ENCODE measurements at regions not wholly inside any gene's neighbourhood (a gene's known extent, or its start where the extent isn't known, plus 50 kb on each side); places are given as distances from the start of the nearest gene placed in this dataset.

DNA sequence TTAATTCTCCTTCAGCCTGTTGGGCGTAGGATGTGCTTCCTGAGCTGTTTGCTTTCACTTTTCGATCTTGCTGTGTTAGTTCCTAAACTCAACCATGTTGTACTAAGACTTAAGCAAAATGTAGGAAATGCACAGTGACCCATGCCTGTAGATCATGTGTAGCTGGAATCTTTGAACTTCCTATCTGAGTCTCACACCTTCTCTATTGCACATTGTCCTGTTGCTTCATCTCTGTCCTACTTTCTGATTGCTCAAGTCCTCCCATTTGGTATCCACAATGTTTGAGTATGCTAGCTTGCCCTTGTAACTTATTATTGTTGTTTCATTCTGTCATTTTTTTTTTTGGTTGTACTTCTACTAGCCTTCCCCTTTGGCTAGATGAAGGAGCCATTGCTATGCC, 239.6 kb downstream of the PPP1R2C start:
- H3K23ac ChIP-seq (ENCODE audit: low read depth, low read length, poor library complexity) = no peak overlapping the region
- no peaks in the 10 kb centered on the region for H3K79me1 ChIP-seq (ENCODE audit: low read depth, low read length)
- H4K91ac ChIP-seq (ENCODE audit: low read depth, low read length, poor library complexity) = no peak overlapping the region
- H3K36me3 ChIP-seq (replicated peaks in 1 of 2; ENCODE audit: control insufficient read depth in 2 of 2, insufficient read depth in 2 of 2, low read length in 2 of 2) = no peaks in the 10 kb centered on the region
- no peaks in the 10 kb centered on the region for H3K9me3 ChIP-seq (replicated peaks in 1 of 2; ENCODE audit: control insufficient read depth in 2 of 2, insufficient read depth in 1 of 2, low read depth in 1 of 2, low read length in 2 of 2)
- no peak overlapping the region for H3K9ac ChIP-seq (ENCODE audit: low read depth, low read length, poor library complexity)
- H3K4me2 ChIP-seq (ENCODE audit: insufficient read depth, low read length, poor library complexity, severe bottlenecking) = no peak overlapping the region
- no peak overlapping the region for H2BK15ac ChIP-seq (ENCODE audit: low read length)
- H3K4me1 ChIP-seq (ENCODE audit: control insufficient read depth in 2 of 2, insufficient read depth in 1 of 2, low read depth in 1 of 2, low read length in 2 of 2) = peaks cover 0 to 2% of the 10 kb centered on the region in 2 donors
- no peak overlapping the region for H2BK5ac ChIP-seq (ENCODE audit: low read length)
- H4K8ac ChIP-seq (ENCODE audit: low read depth, low read length) = no peak overlapping the region
- no peak overlapping the region for H2AK5ac ChIP-seq (ENCODE audit: low read depth, low read length)
- H3K27ac ChIP-seq (replicated peaks; ENCODE audit: low read length) = no peak overlapping the region
- H3K4ac ChIP-seq (ENCODE audit: low read length) = no peak overlapping the region
- H2BK12ac ChIP-seq (ENCODE audit: low read length) = no peak overlapping the region
- DNase-seq (ENCODE audit: low spot score) = no peak
- H3K18ac ChIP-seq (ENCODE audit: low read length) = no peak overlapping the region
- H3K4me3 ChIP-seq (ENCODE audit: low read length in 2 of 2) = no peak overlapping the region
- H3K14ac ChIP-seq (ENCODE audit: low read length) = no peak overlapping the region
- no CpG with 5 or more reads among the region's 2 CpGs for WGBS, 2 donors (ENCODE audit: extremely low coverage in 2 of 2, insufficient read length in 2 of 2, insufficient replicate concordance in 1 of 2)
- H3K27me3 ChIP-seq (ENCODE audit: control insufficient read depth in 3 of 3, insufficient read depth in 3 of 3, low read depth in 1 of 3, low read length in 3 of 3) = no peaks in the 10 kb centered on the region
- H2AFZ ChIP-seq (ENCODE audit: low read length) = no peak overlapping the region
- H2BK120ac ChIP-seq (ENCODE audit: low read depth, low read length) = no peak overlapping the region

GRCh38 chrX:42536286-42536685, 241.7 kb downstream of the PPP1R2C start:
- no peak overlapping the region for H3K18ac ChIP-seq (ENCODE audit: low read length)
- no peak overlapping the region for H4K91ac ChIP-seq (ENCODE audit: low read depth, low read length, poor library complexity)
- no peaks in the 10 kb centered on the region for H3K9me3 ChIP-seq (replicated peaks in 1 of 2; ENCODE audit: control insufficient read depth in 2 of 2, insufficient read depth in 1 of 2, low read depth in 1 of 2, low read length in 2 of 2)
- no peak overlapping the region for H3K23ac ChIP-seq (ENCODE audit: low read depth, low read length, poor library complexity)
- H3K4me2 ChIP-seq (ENCODE audit: insufficient read depth, low read length, poor library complexity, severe bottlenecking) = no peak overlapping the region
- no peak overlapping the region for H2BK120ac ChIP-seq (ENCODE audit: low read depth, low read length)
- DNase-seq (ENCODE audit: low spot score) = no peak
- no peak overlapping the region for H3K9ac ChIP-seq (ENCODE audit: low read depth, low read length, poor library complexity)
- H3K27me3 ChIP-seq (ENCODE audit: control insufficient read depth in 3 of 3, insufficient read depth in 3 of 3, low read depth in 1 of 3, low read length in 3 of 3) = no peaks in the 10 kb centered on the region
- no peak overlapping the region for H3K4me3 ChIP-seq (ENCODE audit: low read length in 2 of 2)
- no CpG with 5 or more reads among the region's 3 CpGs for WGBS, 2 donors (ENCODE audit: extremely low coverage in 2 of 2, insufficient read length in 2 of 2, insufficient replicate concordance in 1 of 2)
- H2BK12ac ChIP-seq (ENCODE audit: low read length) = no peak overlapping the region
- no peak overlapping the region for H3K4ac ChIP-seq (ENCODE audit: low read length)
- no peaks in the 10 kb centered on the region for H3K4me1 ChIP-seq (ENCODE audit: control insufficient read depth in 2 of 2, insufficient read depth in 1 of 2, low read depth in 1 of 2, low read length in 2 of 2)
- H3K79me1 ChIP-seq (ENCODE audit: low read depth, low read length) = no peaks in the 10 kb centered on the region
- H2BK5ac ChIP-seq (ENCODE audit: low read length) = no peak overlapping the region
- no peak overlapping the region for H3K27ac ChIP-seq (replicated peaks; ENCODE audit: low read length)
- H2BK15ac ChIP-seq (ENCODE audit: low read length) = no peak overlapping the region
- no peak overlapping the region for H3K14ac ChIP-seq (ENCODE audit: low read length)
- no peak overlapping the region for H2AK5ac ChIP-seq (ENCODE audit: low read depth, low read length)
- no peaks in the 10 kb centered on the region for H3K36me3 ChIP-seq (replicated peaks in 1 of 2; ENCODE audit: control insufficient read depth in 2 of 2, insufficient read depth in 2 of 2, low read length in 2 of 2)
- H4K8ac ChIP-seq (ENCODE audit: low read depth, low read length) = no peak overlapping the region
- H2AFZ ChIP-seq (ENCODE audit: low read length) = no peak overlapping the region

DNA sequence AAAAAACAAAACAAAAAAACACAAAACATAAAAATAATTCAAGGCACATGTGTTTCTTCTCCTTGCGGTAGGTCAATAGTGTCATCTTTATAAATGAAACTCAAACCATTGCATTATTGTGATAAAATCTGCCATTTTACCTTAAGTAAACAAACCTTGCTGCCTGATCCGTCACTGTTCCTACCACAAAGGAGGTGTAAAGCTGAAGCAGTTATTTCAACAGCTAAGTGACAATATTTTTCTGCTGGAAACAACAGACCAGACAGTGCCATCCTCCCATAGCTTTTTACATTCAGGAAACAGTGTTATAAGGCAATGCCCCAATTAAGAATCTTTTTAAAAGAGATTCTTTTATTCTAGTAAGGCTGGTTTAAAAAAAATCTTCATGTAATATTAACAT, 242.7 kb downstream of the PPP1R2C start:
- H2BK12ac ChIP-seq (ENCODE audit: low read length) = no peak overlapping the region
- no peaks in the 10 kb centered on the region for H3K27me3 ChIP-seq (ENCODE audit: control insufficient read depth in 3 of 3, insufficient read depth in 3 of 3, low read depth in 1 of 3, low read length in 3 of 3)
- no peak overlapping the region for H3K27ac ChIP-seq (replicated peaks; ENCODE audit: low read length)
- no peak overlapping the region for H3K4ac ChIP-seq (ENCODE audit: low read length)
- no peak overlapping the region for H4K8ac ChIP-seq (ENCODE audit: low read depth, low read length)
- H3K23ac ChIP-seq (ENCODE audit: low read depth, low read length, poor library complexity) = no peak overlapping the region
- no peak overlapping the region for H2AK5ac ChIP-seq (ENCODE audit: low read depth, low read length)
- no peak for DNase-seq (ENCODE audit: low spot score)
- H3K9me3 ChIP-seq (replicated peaks in 1 of 2; ENCODE audit: control insufficient read depth in 2 of 2, insufficient read depth in 1 of 2, low read depth in 1 of 2, low read length in 2 of 2) = no peaks in the 10 kb centered on the region
- H2BK15ac ChIP-seq (ENCODE audit: low read length) = no peak overlapping the region
- no CpG with 5 or more reads among the region's 2 CpGs for WGBS, 2 donors (ENCODE audit: extremely low coverage in 2 of 2, insufficient read length in 2 of 2, insufficient replicate concordance in 1 of 2)
- no peak overlapping the region for H4K91ac ChIP-seq (ENCODE audit: low read depth, low read length, poor library complexity)
- no peak overlapping the region for H3K4me3 ChIP-seq (ENCODE audit: low read length in 2 of 2)
- no peak overlapping the region for H2BK5ac ChIP-seq (ENCODE audit: low read length)
- no peak overlapping the region for H2AFZ ChIP-seq (ENCODE audit: low read length)
- H3K9ac ChIP-seq (ENCODE audit: low read depth, low read length, poor library complexity) = no peak overlapping the region
- H3K36me3 ChIP-seq (replicated peaks in 1 of 2; ENCODE audit: control insufficient read depth in 2 of 2, insufficient read depth in 2 of 2, low read length in 2 of 2) = no peaks in the 10 kb centered on the region
- no peaks in the 10 kb centered on the region for H3K79me1 ChIP-seq (ENCODE audit: low read depth, low read length)
- no peaks in the 10 kb centered on the region for H3K4me1 ChIP-seq (ENCODE audit: control insufficient read depth in 2 of 2, insufficient read depth in 1 of 2, low read depth in 1 of 2, low read length in 2 of 2)
- H3K18ac ChIP-seq (ENCODE audit: low read length) = no peak overlapping the region
- H2BK120ac ChIP-seq (ENCODE audit: low read depth, low read length) = no peak overlapping the region
- no peak overlapping the region for H3K14ac ChIP-seq (ENCODE audit: low read length)
- H3K4me2 ChIP-seq (ENCODE audit: insufficient read depth, low read length, poor library complexity, severe bottlenecking) = no peak overlapping the region

GRCh38 chrX:42533761-42534160, 244.2 kb downstream of the PPP1R2C start:
- no peak overlapping the region for H3K4ac ChIP-seq (ENCODE audit: low read length)
- H3K4me3 ChIP-seq (ENCODE audit: low read length in 2 of 2) = no peak overlapping the region
- H3K79me1 ChIP-seq (ENCODE audit: low read depth, low read length) = no peaks in the 10 kb centered on the region
- H3K23ac ChIP-seq (ENCODE audit: low read depth, low read length, poor library complexity) = no peak overlapping the region
- H3K9ac ChIP-seq (ENCODE audit: low read depth, low read length, poor library complexity) = no peak overlapping the region
- H3K9me3 ChIP-seq (replicated peaks in 1 of 2; ENCODE audit: control insufficient read depth in 2 of 2, insufficient read depth in 1 of 2, low read depth in 1 of 2, low read length in 2 of 2) = no peaks in the 10 kb centered on the region
- no peaks in the 10 kb centered on the region for H3K4me1 ChIP-seq (ENCODE audit: control insufficient read depth in 2 of 2, insufficient read depth in 1 of 2, low read depth in 1 of 2, low read length in 2 of 2)
- H4K8ac ChIP-seq (ENCODE audit: low read depth, low read length) = no peak overlapping the region
- no peak overlapping the region for H2AK5ac ChIP-seq (ENCODE audit: low read depth, low read length)
- no peak for DNase-seq (ENCODE audit: low spot score)
- no peak overlapping the region for H3K27ac ChIP-seq (replicated peaks; ENCODE audit: low read length)
- no peak overlapping the region for H3K18ac ChIP-seq (ENCODE audit: low read length)
- H2BK5ac ChIP-seq (ENCODE audit: low read length) = no peak overlapping the region
- no peak overlapping the region for H3K14ac ChIP-seq (ENCODE audit: low read length)
- WGBS, 2 donors (ENCODE audit: extremely low coverage in 2 of 2, insufficient read length in 2 of 2, insufficient replicate concordance in 1 of 2) = no CpG with 5 or more reads among the region's 2 CpGs
- no peak overlapping the region for H4K91ac ChIP-seq (ENCODE audit: low read depth, low read length, poor library complexity)
- H3K27me3 ChIP-seq (ENCODE audit: control insufficient read depth in 3 of 3, insufficient read depth in 3 of 3, low read depth in 1 of 3, low read length in 3 of 3) = no peaks in the 10 kb centered on the region
- H3K4me2 ChIP-seq (ENCODE audit: insufficient read depth, low read length, poor library complexity, severe bottlenecking) = no peak overlapping the region
- no peak overlapping the region for H2BK120ac ChIP-seq (ENCODE audit: low read depth, low read length)
- H2BK12ac ChIP-seq (ENCODE audit: low read length) = no peak overlapping the region
- H2AFZ ChIP-seq (ENCODE audit: low read length) = no peak overlapping the region
- no peaks in the 10 kb centered on the region for H3K36me3 ChIP-seq (replicated peaks in 1 of 2; ENCODE audit: control insufficient read depth in 2 of 2, insufficient read depth in 2 of 2, low read length in 2 of 2)
- no peak overlapping the region for H2BK15ac ChIP-seq (ENCODE audit: low read length)
